ENCODE measurements at regions not wholly inside any gene's neighbourhood (a gene's known extent, or its start where the extent isn't known, plus 50 kb on each side); places are given as distances from the start of the nearest gene placed in this dataset.

GRCh38 chr2:5359397-5359796 is 332.8 kb upstream of the SOX11 start:
- DNase-seq, result no peak
- H3K4me3 ChIP-seq, result no peak overlapping the region
- FAIRE-seq, result no peak
- intact Hi-C loops (cut with DNase I), result no loop called here
- no peak overlapping the region for H3K27ac ChIP-seq
- H3K36me3 ChIP-seq, result no peaks in the 10 kb centered on the region
- no peak for TF ChIP-seq CTCF (IDR thresholded peaks at IDR 0.05)
- H3K27me3 ChIP-seq, result peaks cover 0 to 4% (median 0%) of the 10 kb centered on the region in 4 donors
- no peak for ATAC-seq
- H3K4me1 ChIP-seq, result no peaks in the 10 kb centered on the region
- no peaks in the 10 kb centered on the region for H3K9me3 ChIP-seq
- WGBS, 2 donors, result 45 to 66% methylated on average over 6 of the region's 6 CpGs

GRCh38 chr2:5360081-5360480 is 332.1 kb upstream of the SOX11 start:
- Histone ChIP-seq H3K9me3 (no peaks in the 10 kb centered on the region), H3K4me1 (no peaks in the 10 kb centered on the region), H3K4me3 (no peak overlapping the region), H3K27ac (no peak overlapping the region), H3K36me3 (no peaks in the 10 kb centered on the region), H3K27me3 (peaks cover 0 to 4% (median 0%) of the 10 kb centered on the region in 4 donors)
- FAIRE-seq (no peak), ATAC-seq (no peak), DNase-seq (no peak)
- intact Hi-C loops (cut with DNase I), result loop anchor here in 1 of 3 donors (10.0 kb wide), 1 partner anchor 1405 kb away; no protein-coding TSS in a partner anchor
- WGBS, 2 donors, result 72 to 75% methylated on average over 9 of the region's 9 CpGs
- TF ChIP-seq CTCF (IDR thresholded peaks at IDR 0.05), result no peak

GRCh38 chr2:5364361-5364760 is 327.8 kb upstream of the SOX11 start:
- H3K27me3 ChIP-seq, result no peaks in the 10 kb centered on the region
- ATAC-seq (no peak), FAIRE-seq (no peak), DNase-seq (no peak)
- H3K36me3 ChIP-seq, result no peaks in the 10 kb centered on the region
- H3K4me3 ChIP-seq, result no peak overlapping the region
- no peak overlapping the region for H3K27ac ChIP-seq
- intact Hi-C loops (cut with DNase I), result loop anchor here in 1 of 3 donors (10.0 kb wide), 1 partner anchor 1410 kb away; no protein-coding TSS in a partner anchor
- no peaks in the 10 kb centered on the region for H3K4me1 ChIP-seq
- no peaks in the 10 kb centered on the region for H3K9me3 ChIP-seq
- no peak for TF ChIP-seq CTCF (IDR thresholded peaks at IDR 0.05)
- 76 to 81% methylated on average over 4 of the region's 4 CpGs for WGBS, 2 donors

GRCh38 chr2:5365871-5366461 is 326.2 kb upstream of the SOX11 start:
- peak; percentile 65 to 85 (median 83) for TF ChIP-seq CTCF (IDR thresholded peaks at IDR 0.05)
- H3K9me3 ChIP-seq, result no peaks in the 10 kb centered on the region
- H3K4me3 ChIP-seq, result no peak overlapping the region
- H3K4me1 ChIP-seq, result no peaks in the 10 kb centered on the region
- peak; percentile 38 to 91 (median 74) for DNase-seq
- H3K36me3 ChIP-seq, result no peaks in the 10 kb centered on the region
- 14% methylated on average over 20 of the region's 20 CpGs for WGBS, 2 donors
- intact Hi-C loops (cut with DNase I), result loop anchor here in 1 of 3 donors (10.0 kb wide), 1 partner anchor 1411 kb away; no protein-coding TSS in a partner anchor
- no peak for FAIRE-seq
- H3K27me3 ChIP-seq, result no peaks in the 10 kb centered on the region
- no peak overlapping the region for H3K27ac ChIP-seq
- peak; percentile 81 to 93 (median 89) for ATAC-seq

- Histone ChIP-seq H3K9me3 (no peaks in the 10 kb centered on the region), H3K4me3 (no peak overlapping the region), H3K36me3 (no peaks in the 10 kb centered on the region), H3K27ac (no peak overlapping the region), H3K27me3 (no peaks in the 10 kb centered on the region), H3K4me1 (no peaks in the 10 kb centered on the region)
- ATAC-seq (no peak), FAIRE-seq (no peak), DNase-seq (no peak)
- TF ChIP-seq CTCF (IDR thresholded peaks at IDR 0.05), result no peak
- intact Hi-C loops (cut with DNase I), result loop anchor here in 1 of 3 donors (10.0 kb wide), 1 partner anchor 1413 kb away; no protein-coding TSS in a partner anchor
- 78 to 89% methylated on average over 6 of the region's 6 CpGs for WGBS, 2 donors
These were observed 324.9 kb upstream of the SOX11 start for GRCh38 chr2:5367321-5367720.

Measured in pancreas (tissue), 10 donors.